Loucy (cell line): ENCODE measurements at regions not wholly inside any gene's neighbourhood (a gene's known extent, or its start where the extent isn't known, plus 50 kb on each side); places are given as distances from the start of the nearest gene placed in this dataset.

ENCODE experiments used
- CTCF ChIP-seq: fragments of 200-600 bp; sonication (generic); conservative IDR thresholded peaks from 2 replicates; pipeline ENCODE4 v1.5.1; 2014; ENCODE audit warnings: mild to moderate bottlenecking, antibody characterized with exemption, low read length
- EZH2phosphoT487 ChIP-seq: fragments of 200-600 bp; IDR thresholded peaks from 2 replicates; pipeline ENCODE4 v1.6.1; 2018; ENCODE audit warnings: antibody characterized with exemption, mild to moderate bottlenecking, moderate library complexity, borderline replicate concordance

- TF ChIP-seq CTCF, result no peak
- no peak for TF ChIP-seq EZH2phosphoT487
Observed at GRCh38 chr1:189524501-189524900, 953.2 kb downstream of the BRINP3 start.
